ENCODE measurements at regions not wholly inside any gene's neighbourhood (a gene's known extent, or its start where the extent isn't known, plus 50 kb on each side); places are given as distances from the start of the nearest gene placed in this dataset.

DNA sequence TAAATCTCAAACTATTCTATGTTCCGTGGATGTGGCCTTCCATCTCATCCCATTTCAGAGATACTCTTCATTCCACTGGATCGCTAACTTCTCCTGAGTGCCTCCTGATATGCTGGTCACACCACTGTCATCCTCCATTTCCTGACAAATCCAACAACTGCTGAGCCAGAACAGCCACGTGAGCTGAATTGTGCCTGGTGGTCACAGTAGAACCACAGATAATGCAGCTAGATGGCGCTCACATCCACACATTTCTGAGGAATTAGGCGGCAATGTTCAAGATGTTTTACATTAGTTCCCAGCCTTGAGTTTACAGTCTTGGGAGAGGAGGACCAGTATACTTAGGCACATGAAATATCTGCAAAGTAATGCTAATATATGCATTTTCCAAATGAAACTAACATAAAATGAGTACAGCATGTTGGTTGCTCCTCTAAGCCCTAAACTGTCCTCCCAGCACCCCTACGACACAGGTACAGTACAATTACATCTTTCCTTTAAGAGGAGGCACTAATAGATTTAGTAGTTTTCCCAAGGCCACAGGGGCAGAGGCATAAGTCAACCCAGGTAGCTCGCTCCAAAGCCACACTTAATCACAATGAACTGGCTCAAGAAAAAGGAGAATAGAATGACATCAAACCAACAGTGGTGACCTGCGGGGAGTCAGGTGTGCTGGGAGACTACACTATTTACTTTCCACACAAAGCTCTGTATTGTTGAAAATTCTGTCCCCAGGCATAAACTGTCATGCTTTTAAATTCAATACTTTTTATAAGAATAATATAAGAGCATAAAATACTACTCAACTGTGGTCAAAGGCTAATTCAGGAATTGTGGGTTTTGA, 134.2 kb downstream of the CHIC2 start:
- Histone ChIP-seq H3K27me3 (ENCODE audit: control insufficient read depth, insufficient read depth, low read length) (no peaks in the 10 kb centered on the region), H3K36me3 (ENCODE audit: control insufficient read depth, insufficient read depth, low read length) (no peaks in the 10 kb centered on the region), H3K9me3 (ENCODE audit: control insufficient read depth, insufficient read depth, low read depth, low read length) (no peaks in the 10 kb centered on the region), H3K27ac (ENCODE audit: low read length) (no peak overlapping the region), H3K4me3 (ENCODE audit: low read depth in 2 of 2, low read length in 2 of 2) (no peak overlapping the region), H3K4me1 (ENCODE audit: control insufficient read depth, insufficient read depth, low read length) (no peaks in the 10 kb centered on the region)
- peak; percentile 72 for DNase-seq (ENCODE audit: low read depth, low spot score)
- ChIA-PET CTCF (interaction anchor here (0.7 kb wide), 1 partner anchor 286 kb away, joined by 3 read pairs; no protein-coding TSS in a partner anchor), POLR2A (no interaction called here)
- no TSS peak for BruUV-seq (replicated peaks)
- TF ChIP-seq SIN3A (IDR thresholded peaks at IDR 0.05; ENCODE audit: borderline replicate concordance, insufficient read depth, low read depth, low read length), result no peak
- TF ChIP-seq, protein P1, sequence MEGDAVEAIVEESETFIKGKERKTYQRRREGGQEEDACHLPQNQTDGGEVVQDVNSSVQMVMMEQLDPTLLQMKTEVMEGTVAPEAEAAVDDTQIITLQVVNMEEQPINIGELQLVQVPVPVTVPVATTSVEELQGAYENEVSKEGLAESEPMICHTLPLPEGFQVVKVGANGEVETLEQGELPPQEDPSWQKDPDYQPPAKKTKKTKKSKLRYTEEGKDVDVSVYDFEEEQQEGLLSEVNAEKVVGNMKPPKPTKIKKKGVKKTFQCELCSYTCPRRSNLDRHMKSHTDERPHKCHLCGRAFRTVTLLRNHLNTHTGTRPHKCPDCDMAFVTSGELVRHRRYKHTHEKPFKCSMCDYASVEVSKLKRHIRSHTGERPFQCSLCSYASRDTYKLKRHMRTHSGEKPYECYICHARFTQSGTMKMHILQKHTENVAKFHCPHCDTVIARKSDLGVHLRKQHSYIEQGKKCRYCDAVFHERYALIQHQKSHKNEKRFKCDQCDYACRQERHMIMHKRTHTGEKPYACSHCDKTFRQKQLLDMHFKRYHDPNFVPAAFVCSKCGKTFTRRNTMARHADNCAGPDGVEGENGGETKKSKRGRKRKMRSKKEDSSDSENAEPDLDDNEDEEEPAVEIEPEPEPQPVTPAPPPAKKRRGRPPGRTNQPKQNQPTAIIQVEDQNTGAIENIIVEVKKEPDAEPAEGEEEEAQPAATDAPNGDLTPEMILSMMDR (IDR thresholded peaks at IDR 0.05), result peak; percentile 75
- in situ Hi-C loops (cut with HindIII; ENCODE audit: low pct_unique_long_range_greater_than_20kb, low sequenced_read_pairs) (no loop called here), intact Hi-C loops (cut with micrococcal nuclease; ENCODE audit: unreplicated experiment) (loop anchor here (1.0 kb wide), 1 partner anchor 287 kb away; no protein-coding TSS in a partner anchor)
- ATAC-seq, result peak; percentile 96

DNA sequence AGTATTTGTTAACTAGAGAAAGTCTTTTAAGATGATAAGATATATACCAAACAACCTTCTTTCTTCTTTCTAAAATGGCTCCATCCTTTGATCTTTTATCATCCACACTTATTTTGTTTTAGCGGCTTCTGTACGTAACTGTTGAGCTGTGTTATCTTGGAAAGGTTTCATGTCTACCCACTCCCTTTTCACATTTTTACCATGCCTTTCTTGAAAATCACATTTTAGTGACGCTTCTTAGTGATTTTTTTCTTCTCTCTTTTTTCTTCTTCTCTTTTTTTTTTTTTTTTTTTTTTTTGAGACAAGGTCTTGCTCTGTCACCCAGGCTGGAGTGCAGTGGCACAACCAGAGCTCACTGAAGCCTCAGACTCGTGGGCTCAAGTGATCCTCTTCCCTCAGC, 135.1 kb downstream of the CHIC2 start:
- DNase-seq (ENCODE audit: low read depth, low spot score) (no peak), ATAC-seq (no peak)
- H3K4me3 ChIP-seq (ENCODE audit: low read depth in 2 of 2, low read length in 2 of 2), result no peak overlapping the region
- in situ Hi-C loops (cut with HindIII; ENCODE audit: low pct_unique_long_range_greater_than_20kb, low sequenced_read_pairs) (no loop called here), intact Hi-C loops (cut with micrococcal nuclease; ENCODE audit: unreplicated experiment) (no loop called here)
- POLR2A ChIA-PET, result no interaction called here
- TF ChIP-seq REST (IDR thresholded peaks at IDR 0.05; ENCODE audit: insufficient read depth in 1 of 2, low read depth in 2 of 2, low read length in 1 of 2) (no peak), POLR2AphosphoS5 (IDR thresholded peaks at IDR 0.05; ENCODE audit: low read depth, low read length) (no peak)
- TF ChIP-seq, protein P1 (IDR thresholded peaks at IDR 0.05), result no peak
- CTCF ChIA-PET, result interaction anchor here (0.7 kb wide), 1 partner anchor 287 kb away, joined by 3 read pairs; no protein-coding TSS in a partner anchor
- no peaks in the 10 kb centered on the region for H3K27me3 ChIP-seq (ENCODE audit: control insufficient read depth, insufficient read depth, low read length)
- H3K36me3 ChIP-seq (ENCODE audit: control insufficient read depth, insufficient read depth, low read length), result no peaks in the 10 kb centered on the region
- H3K4me1 ChIP-seq (ENCODE audit: control insufficient read depth, insufficient read depth, low read length), result no peaks in the 10 kb centered on the region
- no peak overlapping the region for H3K27ac ChIP-seq (ENCODE audit: low read length)
- H3K9me3 ChIP-seq (ENCODE audit: control insufficient read depth, insufficient read depth, low read depth, low read length), result no peaks in the 10 kb centered on the region
- BruUV-seq (replicated peaks), result no TSS peak

Measured in Panc1 (cell line).